GM10266 (cell line): ENCODE measurements at regions not wholly inside any gene's neighbourhood (a gene's known extent, or its start where the extent isn't known, plus 50 kb on each side); places are given as distances from the start of the nearest gene placed in this dataset.
"Not testable (repeated sequence)": the region's sequence is repeated elsewhere in the genome, so short reads cannot be mapped to it uniquely, and the experiment has no call there.

ENCODE experiments used
- DNase-seq: peaks from one replicate; pipeline ENCODE4 v3.0.0; 2012; ENCODE audit errors: extremely low spot score
- TF ChIP-seq, protein P1 (sequence below): IDR thresholded peaks from 2 replicates; pipeline ENCODE4 v1.5.1; 2012; ENCODE audit warnings: mild to moderate bottlenecking, low read depth; ENCODE audit not compliant: control insufficient read depth, insufficient read depth; ENCODE audit errors: missing control alignments

- TF ChIP-seq, protein P1, sequence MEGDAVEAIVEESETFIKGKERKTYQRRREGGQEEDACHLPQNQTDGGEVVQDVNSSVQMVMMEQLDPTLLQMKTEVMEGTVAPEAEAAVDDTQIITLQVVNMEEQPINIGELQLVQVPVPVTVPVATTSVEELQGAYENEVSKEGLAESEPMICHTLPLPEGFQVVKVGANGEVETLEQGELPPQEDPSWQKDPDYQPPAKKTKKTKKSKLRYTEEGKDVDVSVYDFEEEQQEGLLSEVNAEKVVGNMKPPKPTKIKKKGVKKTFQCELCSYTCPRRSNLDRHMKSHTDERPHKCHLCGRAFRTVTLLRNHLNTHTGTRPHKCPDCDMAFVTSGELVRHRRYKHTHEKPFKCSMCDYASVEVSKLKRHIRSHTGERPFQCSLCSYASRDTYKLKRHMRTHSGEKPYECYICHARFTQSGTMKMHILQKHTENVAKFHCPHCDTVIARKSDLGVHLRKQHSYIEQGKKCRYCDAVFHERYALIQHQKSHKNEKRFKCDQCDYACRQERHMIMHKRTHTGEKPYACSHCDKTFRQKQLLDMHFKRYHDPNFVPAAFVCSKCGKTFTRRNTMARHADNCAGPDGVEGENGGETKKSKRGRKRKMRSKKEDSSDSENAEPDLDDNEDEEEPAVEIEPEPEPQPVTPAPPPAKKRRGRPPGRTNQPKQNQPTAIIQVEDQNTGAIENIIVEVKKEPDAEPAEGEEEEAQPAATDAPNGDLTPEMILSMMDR = no peak
- no peak for DNase-seq
These were observed 295.2 kb upstream of the PFKP start for GRCh38 chr10:2772135-2772534.

DNA sequence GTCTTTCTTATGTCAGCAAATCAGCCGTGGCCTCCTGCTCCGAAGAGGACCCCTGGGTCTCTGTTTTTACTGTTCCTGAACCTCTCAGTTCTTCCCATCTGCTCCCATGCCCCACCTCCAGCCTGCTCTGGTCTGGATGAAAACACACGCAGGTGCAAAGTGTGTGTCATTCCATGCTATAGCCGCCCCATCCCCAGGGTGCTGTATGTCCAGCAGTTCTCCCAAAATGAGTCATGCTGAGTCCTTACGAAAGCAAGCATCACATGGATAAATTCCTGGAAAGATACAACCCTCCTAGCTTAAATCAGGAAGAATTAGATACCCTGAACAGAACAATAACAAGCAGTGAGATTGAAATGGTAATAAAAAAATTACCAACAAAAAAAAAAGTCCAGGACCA is 300.1 kb upstream of the PFKP start:
- not testable (repeated sequence) for DNase-seq

GRCh38 chr10:2761971-2762370 is 305.4 kb upstream of the PFKP start:
- DNase-seq = no peak
- TF ChIP-seq, protein P1 = no peak

DNA sequence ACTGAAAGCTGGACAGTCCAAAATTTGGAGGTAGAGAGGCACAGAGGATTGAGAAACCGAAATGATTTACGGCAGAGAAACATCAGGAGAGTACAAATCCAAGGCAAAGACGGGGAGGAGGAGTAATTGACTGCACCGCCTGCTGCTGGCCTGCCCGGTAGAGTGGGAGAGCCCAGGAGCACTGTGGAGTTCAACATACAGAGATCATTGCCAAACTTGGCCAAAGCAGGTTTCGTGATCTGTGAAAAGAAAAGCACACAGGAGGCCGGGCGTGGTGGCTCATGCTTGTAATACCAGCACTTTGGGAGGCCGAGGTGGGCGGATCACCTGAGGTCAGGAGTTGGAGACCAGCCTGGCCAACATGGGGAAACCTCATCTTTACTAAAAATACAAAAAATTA is 306.0 kb upstream of the PFKP start:
- no peak for DNase-seq
- TF ChIP-seq, protein P1 = no peak

DNA sequence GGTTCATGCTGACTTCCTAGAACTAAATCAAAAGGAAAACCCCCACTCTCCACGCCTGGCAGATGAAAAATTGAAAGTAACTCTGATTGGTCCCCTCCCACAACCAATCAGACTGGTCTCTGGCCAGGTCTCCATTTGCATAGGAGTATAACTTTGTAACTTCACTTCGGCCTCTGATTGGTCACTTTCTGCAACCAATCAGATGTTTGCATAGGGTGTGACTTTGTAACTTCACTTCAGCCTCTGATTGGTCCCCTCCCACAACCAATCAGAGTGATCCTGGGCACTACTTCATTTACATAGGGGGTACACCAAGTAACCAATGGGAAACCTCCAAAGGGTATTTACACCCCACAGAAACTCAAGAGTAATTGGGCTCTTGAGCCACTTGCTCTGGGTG is 306.6 kb upstream of the PFKP start:
- no peak for DNase-seq

DNA sequence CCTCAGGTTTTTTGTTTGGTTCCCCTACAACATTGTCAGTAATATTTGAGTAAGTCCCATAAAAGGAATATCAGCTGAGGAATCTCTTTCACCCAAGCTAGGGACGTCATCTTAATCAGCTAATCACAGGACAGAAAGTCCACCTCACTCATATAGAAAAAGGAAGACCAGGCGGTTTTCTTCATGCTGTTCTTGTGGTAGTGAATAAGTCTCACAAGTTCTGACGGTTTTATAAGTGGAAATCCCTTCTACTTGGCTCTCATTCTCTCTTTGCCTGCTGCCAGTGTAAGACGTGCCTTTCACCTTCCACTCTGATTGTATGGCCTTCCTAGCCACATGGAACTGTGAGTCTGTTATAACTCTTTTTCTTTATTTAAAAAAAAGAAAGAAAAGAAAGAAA is 308.1 kb upstream of the PFKP start:
- TF ChIP-seq, protein P1 = no peak
- no peak for DNase-seq

More for the DNA sequence above, 306.6 kb upstream of the PFKP start:
- TF ChIP-seq, protein P1 = no peak

DNA sequence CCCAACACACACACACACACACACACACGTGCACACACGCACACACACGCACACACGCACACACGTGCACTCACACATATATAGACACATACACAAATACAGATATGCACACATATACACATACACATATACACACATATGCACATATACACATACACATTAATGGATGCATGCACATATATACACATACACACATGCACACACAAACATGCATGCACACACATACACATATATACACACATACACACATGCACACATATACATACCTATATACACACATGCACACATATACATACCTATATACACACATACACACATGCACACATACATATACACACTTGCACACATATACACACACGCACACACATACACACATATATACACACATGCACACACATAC is 312.4 kb upstream of the PFKP start:
- no peak for DNase-seq
- TF ChIP-seq, protein P1 = no peak

- no peak for DNase-seq
- TF ChIP-seq, protein P1 = no peak
These were observed 319.1 kb upstream of the PFKP start for GRCh38 chr10:2748287-2748686.
